ENCODE measurements at regions not wholly inside any gene's neighbourhood (a gene's known extent, or its start where the extent isn't known, plus 50 kb on each side); places are given as distances from the start of the nearest gene placed in this dataset.
A peak's percentile ranks its signal among the peaks of the same experiment; 100 is the strongest.

GRCh38 chr3:27581852-27582251, 97.7 kb upstream of the SLC4A7 start:
- intact Hi-C loops (cut with micrococcal nuclease): no loop called here
- DNase-seq: no peak
- H3K27me3 ChIP-seq (ENCODE audit: control insufficient read depth in 2 of 2, insufficient read depth in 2 of 2, low read length in 2 of 2): no peaks in the 10 kb centered on the region
- H3K27ac Mint-ChIP-seq: no peak overlapping the region
- H3K27me3 Mint-ChIP-seq (ENCODE audit: low read depth in 3 of 3): peaks cover 0 to 1% (median 0%) of the 10 kb centered on the region in 3 donors
- peaks cover 7 to 12% of the 10 kb centered on the region in 2 donors for H3K4me1 ChIP-seq (ENCODE audit: control insufficient read depth in 1 of 2, insufficient read depth in 2 of 2, low read length in 2 of 2)
- no peaks in the 10 kb centered on the region for H3K9me3 ChIP-seq (replicated peaks in 1 of 2; ENCODE audit: control insufficient read depth in 1 of 2, insufficient read depth in 1 of 2, low read length in 2 of 2)
- H3K9me3 Mint-ChIP-seq: peaks cover 0 to 3% (median 0%) of the 10 kb centered on the region in 7 donors
- no peak overlapping the region for H3K4me3 ChIP-seq (replicated peaks in 1 of 3; ENCODE audit: low read depth in 2 of 3, low read length in 3 of 3)
- H3K4me1 Mint-ChIP-seq: peaks cover 14% of the 10 kb centered on the region
- WGBS (ENCODE audit: insufficient coverage): 100% methylated on average over 1 of the region's 3 CpGs
- H3K4me3 Mint-ChIP-seq: no peak overlapping the region
- H3K79me2 ChIP-seq (ENCODE audit: insufficient read depth, low read length): no peaks in the 10 kb centered on the region
- TF ChIP-seq, protein P1, sequence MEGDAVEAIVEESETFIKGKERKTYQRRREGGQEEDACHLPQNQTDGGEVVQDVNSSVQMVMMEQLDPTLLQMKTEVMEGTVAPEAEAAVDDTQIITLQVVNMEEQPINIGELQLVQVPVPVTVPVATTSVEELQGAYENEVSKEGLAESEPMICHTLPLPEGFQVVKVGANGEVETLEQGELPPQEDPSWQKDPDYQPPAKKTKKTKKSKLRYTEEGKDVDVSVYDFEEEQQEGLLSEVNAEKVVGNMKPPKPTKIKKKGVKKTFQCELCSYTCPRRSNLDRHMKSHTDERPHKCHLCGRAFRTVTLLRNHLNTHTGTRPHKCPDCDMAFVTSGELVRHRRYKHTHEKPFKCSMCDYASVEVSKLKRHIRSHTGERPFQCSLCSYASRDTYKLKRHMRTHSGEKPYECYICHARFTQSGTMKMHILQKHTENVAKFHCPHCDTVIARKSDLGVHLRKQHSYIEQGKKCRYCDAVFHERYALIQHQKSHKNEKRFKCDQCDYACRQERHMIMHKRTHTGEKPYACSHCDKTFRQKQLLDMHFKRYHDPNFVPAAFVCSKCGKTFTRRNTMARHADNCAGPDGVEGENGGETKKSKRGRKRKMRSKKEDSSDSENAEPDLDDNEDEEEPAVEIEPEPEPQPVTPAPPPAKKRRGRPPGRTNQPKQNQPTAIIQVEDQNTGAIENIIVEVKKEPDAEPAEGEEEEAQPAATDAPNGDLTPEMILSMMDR (IDR thresholded peaks at IDR 0.05): no peak
- no peak overlapping the region for H3K9ac ChIP-seq (ENCODE audit: insufficient read depth, low read length, poor library complexity, severe bottlenecking)
- no peak overlapping the region for H3K27ac ChIP-seq (ENCODE audit: low read depth in 1 of 2, low read length in 2 of 2)
- no peak overlapping the region for H3K4me2 ChIP-seq (replicated peaks; ENCODE audit: extremely low read depth, low read length, poor library complexity, severe bottlenecking)
- no peaks in the 10 kb centered on the region for H3K36me3 ChIP-seq (replicated peaks in 1 of 2; ENCODE audit: control insufficient read depth in 1 of 2, insufficient read depth in 2 of 2, low read length in 2 of 2)
- peak overlapping the region; percentile 50 for H2AFZ ChIP-seq (ENCODE audit: insufficient read depth, low read depth, low read length, poor library complexity, severe bottlenecking)
- H3K36me3 Mint-ChIP-seq: no peaks in the 10 kb centered on the region
- no peaks in the 10 kb centered on the region for H4K20me1 ChIP-seq (ENCODE audit: insufficient read depth, low read length)

DNA sequence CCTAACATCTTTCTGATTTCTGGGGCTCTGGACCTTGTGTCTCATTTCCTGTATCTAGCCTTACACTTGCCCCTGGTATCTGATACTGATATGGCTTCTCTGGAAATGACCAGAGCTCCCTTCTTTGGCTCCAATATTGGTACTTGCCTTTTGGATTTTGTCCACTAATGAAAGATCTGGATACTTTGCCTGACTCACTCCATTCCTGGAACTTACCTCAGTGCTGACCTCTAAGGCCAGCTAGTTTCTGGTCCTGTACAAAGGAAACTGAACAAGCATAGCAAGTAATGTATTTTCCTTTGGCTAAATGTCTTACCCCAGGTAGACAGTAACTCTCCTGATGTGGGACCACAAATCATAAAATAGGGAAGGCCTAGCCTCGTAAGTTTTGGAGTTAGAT, 93.8 kb upstream of the SLC4A7 start:
- Histone ChIP-seq H3K4me2 (replicated peaks; ENCODE audit: extremely low read depth, low read length, poor library complexity, severe bottlenecking) (no peak overlapping the region), H3K36me3 (replicated peaks in 1 of 2; ENCODE audit: control insufficient read depth in 1 of 2, insufficient read depth in 2 of 2, low read length in 2 of 2) (no peaks in the 10 kb centered on the region), H3K79me2 (ENCODE audit: insufficient read depth, low read length) (no peaks in the 10 kb centered on the region), H3K4me3 (replicated peaks in 1 of 3; ENCODE audit: low read depth in 2 of 3, low read length in 3 of 3) (no peak overlapping the region), H3K9ac (ENCODE audit: insufficient read depth, low read length, poor library complexity, severe bottlenecking) (no peak overlapping the region), H4K20me1 (ENCODE audit: insufficient read depth, low read length) (no peaks in the 10 kb centered on the region), H3K27ac (ENCODE audit: low read depth in 1 of 2, low read length in 2 of 2) (no peak overlapping the region), H2AFZ (ENCODE audit: insufficient read depth, low read depth, low read length, poor library complexity, severe bottlenecking) (peak overlapping the region; percentile 21), H3K9me3 (replicated peaks in 1 of 2; ENCODE audit: control insufficient read depth in 1 of 2, insufficient read depth in 1 of 2, low read length in 2 of 2) (no peaks in the 10 kb centered on the region), H3K4me1 (ENCODE audit: control insufficient read depth in 1 of 2, insufficient read depth in 2 of 2, low read length in 2 of 2) (peaks cover 7 to 12% of the 10 kb centered on the region in 2 donors), H3K27me3 (ENCODE audit: control insufficient read depth in 2 of 2, insufficient read depth in 2 of 2, low read length in 2 of 2) (no peaks in the 10 kb centered on the region)
- intact Hi-C loops (cut with micrococcal nuclease): no loop called here
- Mint-ChIP-seq H3K27ac (peak overlapping the region in 3 of 7 donors; percentile 20 to 38 (median 37)), H3K9me3 (peaks cover 0 to 2% (median 0%) of the 10 kb centered on the region in 7 donors), H3K27me3 (ENCODE audit: low read depth in 3 of 3) (peaks cover 0 to 1% (median 0%) of the 10 kb centered on the region in 3 donors), H3K4me1 (peaks cover 14% of the 10 kb centered on the region), H3K4me3 (no peak overlapping the region), H3K36me3 (no peaks in the 10 kb centered on the region)
- WGBS (ENCODE audit: insufficient coverage): no CpG with 5 or more reads among the region's 1 CpG
- DNase-seq: no peak
- TF ChIP-seq, protein P1 (IDR thresholded peaks at IDR 0.05): no peak
